SK-N-SH (cell line): ENCODE measurements at regions not wholly inside any gene's neighbourhood (a gene's known extent, or its start where the extent isn't known, plus 50 kb on each side); places are given as distances from the start of the nearest gene placed in this dataset.

ENCODE experiments used
- CTCF ChIA-PET: fragments of 300-600, 350-600 bp; formaldehyde crosslinking; extraction: SDS; loops from one replicate; lab custom pipeline; 2021; lab: Yijun Ruan, JAX
- POLR2A ChIA-PET: fragments of 350-600 bp; sonication (Branson Sonifier 250); formaldehyde crosslinking; extraction: SDS; loops from one replicate; lab custom pipeline; 2020; ENCODE audit warnings: antibody characterized with exemption, inconsistent platforms; lab: Yijun Ruan, JAX
- DNase-seq: peaks from one replicate; pipeline ENCODE4 v3.0.0; 2012
- H2AFZ ChIP-seq: fragments of 200-600 bp; sonication (generic); 2 replicates; pipeline ENCODE4 v1.8.1; 2016; ENCODE audit warnings: antibody characterized with exemption, mild to moderate bottlenecking, low read depth
- H3F3A ChIP-seq: fragments of 200-600 bp; sonication (generic); replicated peaks from 2 replicates; pipeline ENCODE3; 2016; ENCODE audit warnings: antibody characterized with exemption, mild to moderate bottlenecking; ENCODE audit not compliant: insufficient read depth
- H3K27ac ChIP-seq, 2 experiments: fragments of 200-500 bp in 1 of 2; fragments of 200-600 bp in 1 of 2; sonication (Bioruptor generic) in 1 of 2; sonication (generic), shearing (Covaris generic) in 1 of 2; 2 replicates each; pipeline versions ENCODE4 v1.5.1 to v1.6.1; 2014 to 2016; ENCODE audit warnings: low read depth in 2 of 2, inconsistent platforms in 1 of 2, low read length in 1 of 2, mild to moderate bottlenecking in 1 of 2, mixed read lengths in 1 of 2
- H3K27me3 ChIP-seq: fragments of 200-600 bp; sonication (generic), shearing (Covaris generic); 2 replicates; pipeline ENCODE4 v1.6.1; 2016; ENCODE audit warnings: mixed run types; ENCODE audit not compliant: insufficient read depth
- H3K36me3 ChIP-seq, 2 experiments: fragments of 200-500 bp in 1 of 2; fragments of 200-600 bp in 1 of 2; sonication (Bioruptor generic) in 1 of 2; sonication (generic) in 1 of 2; replicated peaks in 1 of 2; 2 replicates each; pipeline versions ENCODE3 to v1.5.1; 2014 to 2016; ENCODE audit warnings: low read length in 1 of 2, mild to moderate bottlenecking in 1 of 2; ENCODE audit not compliant: insufficient read depth in 2 of 2, control insufficient read depth in 1 of 2
- H3K4me1 ChIP-seq, 2 experiments: fragments of 200-500 bp in 1 of 2; fragments of 200-600 bp in 1 of 2; sonication (Bioruptor generic) in 1 of 2; sonication (generic), shearing (Covaris generic) in 1 of 2; 2 replicates each; pipeline versions ENCODE4 v1.5.1 to v1.6.1; 2014 to 2016; ENCODE audit warnings: low read depth in 1 of 2, low read length in 1 of 2, mixed run types in 1 of 2; ENCODE audit not compliant: insufficient read depth in 2 of 2, control insufficient read depth in 1 of 2
- H3K4me2 ChIP-seq: fragments of 200-600 bp; sonication (generic), shearing (Covaris generic); 2 replicates; pipeline ENCODE4 v1.6.1; 2017; ENCODE audit warnings: mixed run types
- H3K4me3 ChIP-seq, 2 experiments: fragments of 200-500 bp in 1 of 2; fragments of 200-600 bp in 1 of 2; sonication (Bioruptor generic) in 1 of 2; sonication (generic), shearing (Covaris generic) in 1 of 2; 2 replicates each; pipeline versions ENCODE4 v1.5.1 to v1.8.1; 2014 to 2016; ENCODE audit warnings: low read depth in 2 of 2, inconsistent platforms in 1 of 2, low read length in 1 of 2, mild to moderate bottlenecking in 1 of 2, mixed read lengths in 1 of 2, moderate library complexity in 1 of 2
- H3K79me2 ChIP-seq: fragments of 200-600 bp; sonication (generic); 2 replicates; pipeline ENCODE4 v1.8.1; 2017; ENCODE audit warnings: mild to moderate bottlenecking; ENCODE audit not compliant: insufficient read depth
- H3K9ac ChIP-seq: fragments of 200-600 bp; sonication (generic); 2 replicates; pipeline ENCODE4 v1.6.1; 2017; ENCODE audit warnings: mixed run types
- H3K9me2 ChIP-seq: fragments of 200-600 bp; sonication (generic); 2 replicates; pipeline ENCODE4 v1.6.1; 2017; ENCODE audit warnings: mixed run types
- H3K9me3 ChIP-seq: fragments of 200-600 bp; sonication (generic); 2 replicates; pipeline ENCODE4 v1.6.1; 2017; ENCODE audit warnings: mixed run types, mild to moderate bottlenecking, moderate library complexity
- H4K20me1 ChIP-seq: fragments of 200-600 bp; sonication (generic); 2 replicates; pipeline ENCODE4 v1.6.1; 2017; ENCODE audit warnings: mild to moderate bottlenecking, mixed run types; ENCODE audit not compliant: insufficient read depth
- ELF1 ChIP-seq: IDR thresholded peaks from 2 replicates; pipeline ENCODE4 v1.4.0; 2012
- FOXM1 ChIP-seq: IDR thresholded peaks from 2 replicates; pipeline ENCODE4 v1.4.0; 2012; ENCODE audit warnings: low read depth, mild to moderate bottlenecking
- GATA2 ChIP-seq: sonication (generic); formaldehyde crosslinking; IDR thresholded peaks from 2 replicates; pipeline ENCODE4 v1.5.0; 2020; ENCODE audit warnings: mild to moderate bottlenecking, missing genetic modification reagents
- NFIC ChIP-seq: IDR thresholded peaks from 2 replicates; pipeline ENCODE4 v1.4.0; 2012; ENCODE audit warnings: borderline replicate concordance
- RAD21 ChIP-seq: IDR thresholded peaks from 2 replicates; pipeline ENCODE4 v1.6.1; 2012; ENCODE audit warnings: mild to moderate bottlenecking, low read length
- RXRA ChIP-seq: IDR thresholded peaks from 2 replicates; pipeline ENCODE4 v1.4.0; 2012; ENCODE audit warnings: low read depth, mild to moderate bottlenecking, borderline replicate concordance
- SIN3A ChIP-seq: IDR thresholded peaks from 2 replicates; pipeline ENCODE4 v1.6.1; 2012; ENCODE audit warnings: low read depth, mild to moderate bottlenecking, low read length, moderate library complexity, borderline replicate concordance
- SMC3 ChIP-seq: IDR thresholded peaks from 2 replicates; pipeline ENCODE4 v1.6.1; 2012; ENCODE audit warnings: low read depth, low read length, improper control_type of control experiment
- WGBS: methylation state at CpG from one replicate; pipeline ENCODE4 v1.1.6; 2017; ENCODE audit warnings: low lambda C conversion rate; 5-methylcytosine and 5-hydroxymethylcytosine counted together
- TF ChIP-seq, protein P1 (sequence below): IDR thresholded peaks from 2 replicates; pipeline ENCODE4; 2012
- TF ChIP-seq, protein P2 (sequence below): fragments of 150-350 bp; IDR thresholded peaks from 2 replicates; pipeline ENCODE4 v1.6.1; 2017; ENCODE audit warnings: antibody characterized with exemption, low read length, low read depth, borderline replicate concordance
- TF ChIP-seq, protein P3 (sequence below): fragments of 200-600 bp; sonication (generic); IDR thresholded peaks from 2 replicates; pipeline ENCODE4 v1.6.1; 2017; ENCODE audit warnings: antibody characterized with exemption, mild to moderate bottlenecking, moderate library complexity

DNA sequence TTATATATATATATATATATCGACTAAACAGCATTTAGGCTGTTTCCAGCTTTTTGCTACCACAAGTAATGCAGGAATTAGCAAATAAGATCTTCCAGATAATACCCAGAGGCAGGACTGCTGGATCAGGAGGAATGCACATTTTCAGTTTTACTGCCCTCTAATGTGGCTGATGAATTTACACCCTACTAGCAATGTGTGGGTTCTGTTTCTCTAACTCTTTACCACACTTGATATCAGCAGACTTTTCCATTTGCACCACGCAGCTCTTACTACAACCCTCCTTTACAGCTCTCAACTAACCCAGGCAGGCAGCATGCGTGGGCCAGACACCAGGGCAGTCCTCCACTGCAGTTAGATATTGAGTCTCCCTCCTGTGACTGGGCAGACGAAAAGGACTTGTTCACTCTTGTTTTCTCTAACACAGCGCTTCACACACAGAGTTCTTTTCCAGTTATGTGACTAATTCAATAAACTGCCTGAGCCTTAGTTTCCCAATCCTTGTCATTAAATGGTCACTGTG, 67.7 kb downstream of the IGLL5 start:
- Histone ChIP-seq H3K9ac (no peak overlapping the region), H3K9me3 (no peaks in the 10 kb centered on the region), H3K79me2 (no peaks in the 10 kb centered on the region), H3K4me2 (no peak overlapping the region), H3K36me3 (no peaks in the 10 kb centered on the region), H3K27me3 (no peaks in the 10 kb centered on the region; the same call in 1 of the 2 replicates), H2AFZ (no peak overlapping the region), H3K27ac (no peak overlapping the region), H3K4me3 (no peak overlapping the region), H4K20me1 (no peaks in the 10 kb centered on the region), H3K9me2 (no peaks in the 10 kb centered on the region), H3K4me1 (peaks cover 0 to 2% of the 10 kb centered on the region in 2 experiments; a peak in 1 of 4 replicates), H3F3A (no peaks in the 10 kb centered on the region)
- POLR2A ChIA-PET, result no interaction called here
- TF ChIP-seq SIN3A, result no peak
- no peak for TF ChIP-seq FOXM1
- no peak for TF ChIP-seq RXRA
- TF ChIP-seq, protein P1, sequence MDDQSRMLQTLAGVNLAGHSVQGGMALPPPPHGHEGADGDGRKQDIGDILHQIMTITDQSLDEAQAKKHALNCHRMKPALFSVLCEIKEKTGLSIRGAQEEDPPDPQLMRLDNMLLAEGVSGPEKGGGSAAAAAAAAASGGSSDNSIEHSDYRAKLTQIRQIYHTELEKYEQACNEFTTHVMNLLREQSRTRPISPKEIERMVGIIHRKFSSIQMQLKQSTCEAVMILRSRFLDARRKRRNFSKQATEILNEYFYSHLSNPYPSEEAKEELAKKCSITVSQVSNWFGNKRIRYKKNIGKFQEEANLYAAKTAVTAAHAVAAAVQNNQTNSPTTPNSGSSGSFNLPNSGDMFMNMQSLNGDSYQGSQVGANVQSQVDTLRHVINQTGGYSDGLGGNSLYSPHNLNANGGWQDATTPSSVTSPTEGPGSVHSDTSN, result no peak
- TF ChIP-seq NFIC, result no peak
- no peak for TF ChIP-seq SMC3
- 36% methylated on average over 5 of the region's 5 CpGs for WGBS
- CTCF ChIA-PET, result interaction anchor here (0.5 to 10.1 kb wide), 51 partner anchors 10 to 533 kb away, joined by 3 to 397 read pairs (median 5); partner anchors contain the start of genes IGLL5 and RSPH14
- DNase-seq, result no peak

DNA sequence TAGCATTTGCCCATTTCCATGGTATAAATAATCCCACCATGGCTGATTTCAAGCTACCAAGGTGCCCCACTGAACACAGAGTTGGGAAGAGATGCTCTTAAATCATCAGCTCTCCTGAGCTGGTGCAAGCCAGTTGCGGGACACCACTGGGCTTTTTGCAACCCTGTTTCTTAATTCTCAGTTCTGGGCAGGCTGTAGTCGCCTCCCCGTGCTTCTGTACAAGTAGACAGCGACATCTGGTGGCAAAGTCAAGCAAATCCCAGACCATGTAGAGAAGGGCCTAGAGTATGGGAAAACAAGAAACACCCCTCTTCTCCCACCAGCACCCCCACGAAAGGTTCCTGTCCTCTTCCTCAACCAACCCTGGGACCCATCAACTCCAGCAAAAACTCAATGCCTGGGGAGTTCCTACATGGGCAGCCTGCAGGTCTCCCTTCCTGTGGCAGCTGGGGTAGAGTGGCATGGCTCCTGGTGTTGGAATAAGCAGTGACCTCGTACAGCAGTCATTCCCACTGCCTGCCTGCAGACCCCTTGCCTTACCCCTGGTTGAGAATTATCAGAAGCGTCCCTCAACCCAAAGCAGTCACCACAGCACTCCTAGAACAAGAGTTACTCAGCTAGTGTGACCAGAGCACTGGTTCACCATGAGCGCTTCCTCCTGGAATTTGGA, 68.4 kb downstream of the IGLL5 start:
- Histone ChIP-seq H2AFZ (no peak overlapping the region), H4K20me1 (no peaks in the 10 kb centered on the region), H3K4me3 (no peak overlapping the region; a peak in 1 of 4 replicates), H3K79me2 (no peaks in the 10 kb centered on the region), H3K9ac (no peak overlapping the region), H3K9me2 (no peaks in the 10 kb centered on the region), H3K4me1 (peaks cover 0 to 2% of the 10 kb centered on the region in 2 experiments; a peak in 1 of 4 replicates), H3K9me3 (no peaks in the 10 kb centered on the region), H3F3A (no peaks in the 10 kb centered on the region), H3K4me2 (no peak overlapping the region), H3K27me3 (no peaks in the 10 kb centered on the region; the same call in 1 of the 2 replicates), H3K27ac (no peak overlapping the region), H3K36me3 (no peaks in the 10 kb centered on the region)
- ChIA-PET POLR2A (no interaction called here), CTCF (interaction anchor here (0.5 to 10.1 kb wide), 62 partner anchors 9 to 534 kb away, joined by 3 to 397 read pairs (median 5); partner anchors contain the start of genes GNAZ, IGLL5 and RSPH14)
- WGBS, result 22% methylated on average over 5 of the region's 8 CpGs
- no peak for TF ChIP-seq ELF1
- TF ChIP-seq, protein P2, sequence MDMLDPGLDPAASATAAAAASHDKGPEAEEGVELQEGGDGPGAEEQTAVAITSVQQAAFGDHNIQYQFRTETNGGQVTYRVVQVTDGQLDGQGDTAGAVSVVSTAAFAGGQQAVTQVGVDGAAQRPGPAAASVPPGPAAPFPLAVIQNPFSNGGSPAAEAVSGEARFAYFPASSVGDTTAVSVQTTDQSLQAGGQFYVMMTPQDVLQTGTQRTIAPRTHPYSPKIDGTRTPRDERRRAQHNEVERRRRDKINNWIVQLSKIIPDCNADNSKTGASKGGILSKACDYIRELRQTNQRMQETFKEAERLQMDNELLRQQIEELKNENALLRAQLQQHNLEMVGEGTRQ, result no peak
- peak; percentile 93 for TF ChIP-seq RAD21
- TF ChIP-seq, protein P3, sequence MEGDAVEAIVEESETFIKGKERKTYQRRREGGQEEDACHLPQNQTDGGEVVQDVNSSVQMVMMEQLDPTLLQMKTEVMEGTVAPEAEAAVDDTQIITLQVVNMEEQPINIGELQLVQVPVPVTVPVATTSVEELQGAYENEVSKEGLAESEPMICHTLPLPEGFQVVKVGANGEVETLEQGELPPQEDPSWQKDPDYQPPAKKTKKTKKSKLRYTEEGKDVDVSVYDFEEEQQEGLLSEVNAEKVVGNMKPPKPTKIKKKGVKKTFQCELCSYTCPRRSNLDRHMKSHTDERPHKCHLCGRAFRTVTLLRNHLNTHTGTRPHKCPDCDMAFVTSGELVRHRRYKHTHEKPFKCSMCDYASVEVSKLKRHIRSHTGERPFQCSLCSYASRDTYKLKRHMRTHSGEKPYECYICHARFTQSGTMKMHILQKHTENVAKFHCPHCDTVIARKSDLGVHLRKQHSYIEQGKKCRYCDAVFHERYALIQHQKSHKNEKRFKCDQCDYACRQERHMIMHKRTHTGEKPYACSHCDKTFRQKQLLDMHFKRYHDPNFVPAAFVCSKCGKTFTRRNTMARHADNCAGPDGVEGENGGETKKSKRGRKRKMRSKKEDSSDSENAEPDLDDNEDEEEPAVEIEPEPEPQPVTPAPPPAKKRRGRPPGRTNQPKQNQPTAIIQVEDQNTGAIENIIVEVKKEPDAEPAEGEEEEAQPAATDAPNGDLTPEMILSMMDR, result peak; percentile 84
- TF ChIP-seq GATA2 (CRISPR knock-in tag), result no peak
- peak; percentile 88 for TF ChIP-seq SMC3
- DNase-seq, result peak; percentile 71
